ENCODE measurements at regions not wholly inside any gene's neighbourhood (a gene's known extent, or its start where the extent isn't known, plus 50 kb on each side); places are given as distances from the start of the nearest gene placed in this dataset.

DNA sequence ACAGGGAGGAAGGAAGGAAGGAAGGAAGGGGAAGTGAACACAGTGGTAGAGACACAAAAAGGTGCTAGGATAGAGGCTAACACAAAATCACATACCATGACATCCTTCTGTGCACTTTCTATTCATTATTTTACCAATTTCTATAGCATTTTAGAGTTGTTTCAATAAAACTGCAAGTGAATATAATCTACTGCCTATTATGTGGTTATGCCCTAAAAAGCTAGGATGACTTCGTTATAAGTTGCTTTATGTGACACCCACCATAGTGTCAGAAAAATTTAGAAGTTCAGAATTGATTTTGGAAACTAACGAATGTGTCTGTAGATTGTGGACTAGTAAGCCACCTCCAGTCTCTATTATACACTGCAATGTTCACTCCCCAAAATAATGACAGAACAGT lies 59.4 kb upstream of the EDNRA start (continued):
- no peak for TF ChIP-seq SP2 (IDR thresholded peaks at IDR 0.05; ENCODE audit: low read length)
- TF ChIP-seq JUND (IDR thresholded peaks at IDR 0.05; ENCODE audit: low read length) = no peak
- TF ChIP-seq, protein P1, sequence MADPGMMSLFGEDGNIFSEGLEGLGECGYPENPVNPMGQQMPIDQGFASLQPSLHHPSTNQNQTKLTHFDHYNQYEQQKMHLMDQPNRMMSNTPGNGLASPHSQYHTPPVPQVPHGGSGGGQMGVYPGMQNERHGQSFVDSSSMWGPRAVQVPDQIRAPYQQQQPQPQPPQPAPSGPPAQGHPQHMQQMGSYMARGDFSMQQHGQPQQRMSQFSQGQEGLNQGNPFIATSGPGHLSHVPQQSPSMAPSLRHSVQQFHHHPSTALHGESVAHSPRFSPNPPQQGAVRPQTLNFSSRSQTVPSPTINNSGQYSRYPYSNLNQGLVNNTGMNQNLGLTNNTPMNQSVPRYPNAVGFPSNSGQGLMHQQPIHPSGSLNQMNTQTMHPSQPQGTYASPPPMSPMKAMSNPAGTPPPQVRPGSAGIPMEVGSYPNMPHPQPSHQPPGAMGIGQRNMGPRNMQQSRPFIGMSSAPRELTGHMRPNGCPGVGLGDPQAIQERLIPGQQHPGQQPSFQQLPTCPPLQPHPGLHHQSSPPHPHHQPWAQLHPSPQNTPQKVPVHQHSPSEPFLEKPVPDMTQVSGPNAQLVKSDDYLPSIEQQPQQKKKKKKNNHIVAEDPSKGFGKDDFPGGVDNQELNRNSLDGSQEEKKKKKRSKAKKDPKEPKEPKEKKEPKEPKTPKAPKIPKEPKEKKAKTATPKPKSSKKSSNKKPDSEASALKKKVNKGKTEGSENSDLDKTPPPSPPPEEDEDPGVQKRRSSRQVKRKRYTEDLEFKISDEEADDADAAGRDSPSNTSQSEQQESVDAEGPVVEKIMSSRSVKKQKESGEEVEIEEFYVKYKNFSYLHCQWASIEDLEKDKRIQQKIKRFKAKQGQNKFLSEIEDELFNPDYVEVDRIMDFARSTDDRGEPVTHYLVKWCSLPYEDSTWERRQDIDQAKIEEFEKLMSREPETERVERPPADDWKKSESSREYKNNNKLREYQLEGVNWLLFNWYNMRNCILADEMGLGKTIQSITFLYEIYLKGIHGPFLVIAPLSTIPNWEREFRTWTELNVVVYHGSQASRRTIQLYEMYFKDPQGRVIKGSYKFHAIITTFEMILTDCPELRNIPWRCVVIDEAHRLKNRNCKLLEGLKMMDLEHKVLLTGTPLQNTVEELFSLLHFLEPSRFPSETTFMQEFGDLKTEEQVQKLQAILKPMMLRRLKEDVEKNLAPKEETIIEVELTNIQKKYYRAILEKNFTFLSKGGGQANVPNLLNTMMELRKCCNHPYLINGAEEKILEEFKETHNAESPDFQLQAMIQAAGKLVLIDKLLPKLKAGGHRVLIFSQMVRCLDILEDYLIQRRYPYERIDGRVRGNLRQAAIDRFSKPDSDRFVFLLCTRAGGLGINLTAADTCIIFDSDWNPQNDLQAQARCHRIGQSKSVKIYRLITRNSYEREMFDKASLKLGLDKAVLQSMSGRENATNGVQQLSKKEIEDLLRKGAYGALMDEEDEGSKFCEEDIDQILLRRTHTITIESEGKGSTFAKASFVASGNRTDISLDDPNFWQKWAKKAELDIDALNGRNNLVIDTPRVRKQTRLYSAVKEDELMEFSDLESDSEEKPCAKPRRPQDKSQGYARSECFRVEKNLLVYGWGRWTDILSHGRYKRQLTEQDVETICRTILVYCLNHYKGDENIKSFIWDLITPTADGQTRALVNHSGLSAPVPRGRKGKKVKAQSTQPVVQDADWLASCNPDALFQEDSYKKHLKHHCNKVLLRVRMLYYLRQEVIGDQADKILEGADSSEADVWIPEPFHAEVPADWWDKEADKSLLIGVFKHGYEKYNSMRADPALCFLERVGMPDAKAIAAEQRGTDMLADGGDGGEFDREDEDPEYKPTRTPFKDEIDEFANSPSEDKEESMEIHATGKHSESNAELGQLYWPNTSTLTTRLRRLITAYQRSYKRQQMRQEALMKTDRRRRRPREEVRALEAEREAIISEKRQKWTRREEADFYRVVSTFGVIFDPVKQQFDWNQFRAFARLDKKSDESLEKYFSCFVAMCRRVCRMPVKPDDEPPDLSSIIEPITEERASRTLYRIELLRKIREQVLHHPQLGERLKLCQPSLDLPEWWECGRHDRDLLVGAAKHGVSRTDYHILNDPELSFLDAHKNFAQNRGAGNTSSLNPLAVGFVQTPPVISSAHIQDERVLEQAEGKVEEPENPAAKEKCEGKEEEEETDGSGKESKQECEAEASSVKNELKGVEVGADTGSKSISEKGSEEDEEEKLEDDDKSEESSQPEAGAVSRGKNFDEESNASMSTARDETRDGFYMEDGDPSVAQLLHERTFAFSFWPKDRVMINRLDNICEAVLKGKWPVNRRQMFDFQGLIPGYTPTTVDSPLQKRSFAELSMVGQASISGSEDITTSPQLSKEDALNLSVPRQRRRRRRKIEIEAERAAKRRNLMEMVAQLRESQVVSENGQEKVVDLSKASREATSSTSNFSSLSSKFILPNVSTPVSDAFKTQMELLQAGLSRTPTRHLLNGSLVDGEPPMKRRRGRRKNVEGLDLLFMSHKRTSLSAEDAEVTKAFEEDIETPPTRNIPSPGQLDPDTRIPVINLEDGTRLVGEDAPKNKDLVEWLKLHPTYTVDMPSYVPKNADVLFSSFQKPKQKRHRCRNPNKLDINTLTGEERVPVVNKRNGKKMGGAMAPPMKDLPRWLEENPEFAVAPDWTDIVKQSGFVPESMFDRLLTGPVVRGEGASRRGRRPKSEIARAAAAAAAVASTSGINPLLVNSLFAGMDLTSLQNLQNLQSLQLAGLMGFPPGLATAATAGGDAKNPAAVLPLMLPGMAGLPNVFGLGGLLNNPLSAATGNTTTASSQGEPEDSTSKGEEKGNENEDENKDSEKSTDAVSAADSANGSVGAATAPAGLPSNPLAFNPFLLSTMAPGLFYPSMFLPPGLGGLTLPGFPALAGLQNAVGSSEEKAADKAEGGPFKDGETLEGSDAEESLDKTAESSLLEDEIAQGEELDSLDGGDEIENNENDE (IDR thresholded peaks at IDR 0.05; ENCODE audit: insufficient replicate concordance, low read length) = no peak
- no peak for TF ChIP-seq POU5F1 (IDR thresholded peaks at IDR 0.05; ENCODE audit: low read depth, low read length)
- no peak for TF ChIP-seq EZH2 (IDR thresholded peaks at IDR 0.05; ENCODE audit: low read depth, low read length, severe bottlenecking)
- TF ChIP-seq CEBPB (IDR thresholded peaks at IDR 0.05; ENCODE audit: low read depth, low read length) = no peak
